GM12872 (cell line): ENCODE measurements at regions not wholly inside any gene's neighbourhood (a gene's known extent, or its start where the extent isn't known, plus 50 kb on each side); places are given as distances from the start of the nearest gene placed in this dataset.

Experiments
- TF ChIP-seq, protein P1 (sequence below): IDR thresholded peaks from 3 replicates; pipeline ENCODE4 v1.5.1; 2011; ENCODE audit warnings: low read depth, mild to moderate bottlenecking, low read length, moderate library complexity; ENCODE audit not compliant: insufficient read depth

DNA sequence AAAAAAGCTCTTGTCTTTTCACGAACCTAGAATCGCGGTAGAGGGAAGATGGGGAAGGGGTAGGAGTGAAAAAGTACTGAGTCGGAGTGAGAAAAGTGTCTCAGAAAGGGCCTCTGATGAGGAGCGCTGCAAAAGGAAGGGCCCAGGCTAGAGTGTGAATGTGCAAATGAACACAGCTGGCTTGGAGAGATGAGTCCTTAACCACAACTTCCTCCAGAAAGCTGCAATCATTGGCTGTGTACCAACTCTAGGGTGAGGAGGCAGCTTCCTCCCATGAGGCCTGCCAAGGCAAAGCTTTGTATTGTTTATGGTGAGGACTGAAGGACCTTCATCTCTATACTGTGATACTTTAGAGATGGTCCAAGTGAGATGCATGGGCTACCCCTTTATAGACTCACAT, 566.9 kb upstream of the ANO5 start:
- TF ChIP-seq, protein P1, sequence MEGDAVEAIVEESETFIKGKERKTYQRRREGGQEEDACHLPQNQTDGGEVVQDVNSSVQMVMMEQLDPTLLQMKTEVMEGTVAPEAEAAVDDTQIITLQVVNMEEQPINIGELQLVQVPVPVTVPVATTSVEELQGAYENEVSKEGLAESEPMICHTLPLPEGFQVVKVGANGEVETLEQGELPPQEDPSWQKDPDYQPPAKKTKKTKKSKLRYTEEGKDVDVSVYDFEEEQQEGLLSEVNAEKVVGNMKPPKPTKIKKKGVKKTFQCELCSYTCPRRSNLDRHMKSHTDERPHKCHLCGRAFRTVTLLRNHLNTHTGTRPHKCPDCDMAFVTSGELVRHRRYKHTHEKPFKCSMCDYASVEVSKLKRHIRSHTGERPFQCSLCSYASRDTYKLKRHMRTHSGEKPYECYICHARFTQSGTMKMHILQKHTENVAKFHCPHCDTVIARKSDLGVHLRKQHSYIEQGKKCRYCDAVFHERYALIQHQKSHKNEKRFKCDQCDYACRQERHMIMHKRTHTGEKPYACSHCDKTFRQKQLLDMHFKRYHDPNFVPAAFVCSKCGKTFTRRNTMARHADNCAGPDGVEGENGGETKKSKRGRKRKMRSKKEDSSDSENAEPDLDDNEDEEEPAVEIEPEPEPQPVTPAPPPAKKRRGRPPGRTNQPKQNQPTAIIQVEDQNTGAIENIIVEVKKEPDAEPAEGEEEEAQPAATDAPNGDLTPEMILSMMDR: no peak

DNA sequence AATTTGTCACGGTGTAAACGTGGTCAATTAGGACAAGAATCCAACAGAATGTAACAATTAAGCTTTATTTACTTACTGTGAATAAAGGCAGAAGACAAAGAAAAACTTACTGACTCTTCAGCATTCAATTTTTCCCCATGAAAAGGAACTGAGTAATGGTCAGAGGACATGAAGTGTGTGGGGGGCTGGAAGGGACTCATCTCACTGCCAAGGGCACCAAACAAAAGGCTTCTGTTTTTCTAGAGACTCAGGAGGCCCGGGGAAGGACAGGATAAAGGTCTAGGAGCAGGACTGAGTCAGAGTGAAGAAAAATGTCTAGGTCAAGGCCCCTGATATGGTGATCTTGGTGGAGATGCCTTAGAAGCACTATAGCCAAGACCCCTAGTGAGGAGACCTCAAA, 564.2 kb upstream of the ANO5 start:
- TF ChIP-seq, protein P1: no peak

DNA sequence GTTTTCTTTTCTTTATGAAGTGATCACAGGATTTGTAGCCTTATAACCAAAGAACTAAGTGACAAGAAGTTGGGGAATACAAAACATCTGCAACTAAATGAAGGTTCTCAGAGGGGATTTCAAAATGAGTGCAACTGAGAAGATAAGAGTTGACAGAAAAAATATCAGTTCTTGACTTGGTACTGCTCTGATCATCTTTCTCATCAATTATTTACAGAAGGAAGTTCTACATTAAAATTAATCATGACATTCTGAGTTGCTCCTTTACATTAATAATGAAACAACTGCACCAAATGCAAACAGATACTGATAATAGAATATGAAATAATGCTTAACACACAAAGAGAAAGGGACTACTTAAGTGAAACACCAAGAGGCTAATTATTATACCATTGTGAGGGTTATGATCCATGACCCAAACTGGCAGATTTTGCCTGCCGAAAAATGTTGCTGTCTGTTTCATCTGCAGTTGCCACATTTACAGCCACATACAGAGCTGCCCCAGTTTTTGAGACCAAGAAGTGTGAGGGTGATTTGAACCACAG, 561.9 kb upstream of the ANO5 start:
- TF ChIP-seq, protein P1: no peak

DNA sequence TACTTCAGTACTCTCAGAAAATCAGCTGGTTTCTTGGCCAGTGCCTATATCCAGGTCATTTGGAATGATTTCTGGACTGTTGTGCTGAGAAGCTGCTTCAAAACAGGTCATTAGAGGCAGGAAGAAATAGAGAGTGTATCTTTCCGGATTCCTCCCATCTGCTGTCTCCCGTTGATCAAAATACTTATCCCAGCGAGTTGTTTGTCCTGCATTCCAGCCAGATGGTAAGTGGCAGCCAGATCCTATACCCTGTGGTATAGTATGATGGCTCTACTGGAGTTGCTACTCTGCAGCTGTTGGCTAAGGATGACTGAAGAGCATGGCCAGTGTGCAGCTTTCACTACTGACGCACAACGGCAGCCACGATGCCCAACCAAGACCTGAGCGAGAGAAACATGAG, 560.9 kb upstream of the ANO5 start:
- TF ChIP-seq, protein P1: no peak

DNA sequence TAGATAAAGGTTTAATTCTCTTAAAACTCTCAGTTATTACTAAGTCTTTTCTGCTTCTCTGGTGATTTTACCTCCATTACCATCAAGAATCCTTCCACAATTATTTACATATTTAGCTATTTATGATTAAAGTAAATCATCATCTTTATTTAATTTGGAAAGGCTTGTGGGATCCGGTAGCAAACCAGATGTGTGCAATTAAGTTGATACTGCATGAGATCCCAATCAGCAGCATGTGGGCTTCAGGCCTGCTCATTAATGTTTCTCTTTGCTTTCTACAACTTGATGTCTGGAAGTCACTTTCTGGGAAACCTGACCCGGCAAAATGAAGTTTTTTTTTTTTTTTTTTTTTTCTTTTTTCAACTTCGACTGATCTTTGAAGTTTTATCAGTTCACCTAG, 558.4 kb upstream of the ANO5 start:
- TF ChIP-seq, protein P1: no peak

DNA sequence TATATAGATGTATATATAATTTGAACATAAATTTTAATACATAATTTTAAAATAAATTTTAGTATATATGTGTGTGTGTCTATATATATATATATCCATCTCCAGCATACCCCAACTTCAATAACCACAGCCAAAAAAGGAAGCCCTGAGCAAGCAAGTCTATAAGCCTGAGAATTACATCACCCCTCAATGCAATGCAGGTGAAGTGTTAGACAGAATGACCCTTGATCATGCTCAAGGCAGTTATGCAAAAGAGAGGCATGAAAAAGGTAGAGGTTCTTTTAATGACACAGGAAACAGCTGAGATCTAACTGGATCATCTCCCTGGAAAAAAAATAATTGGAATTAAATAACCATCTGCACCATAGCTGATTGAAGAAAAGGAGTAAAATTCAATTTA, 557.9 kb upstream of the ANO5 start:
- TF ChIP-seq, protein P1: no peak

DNA sequence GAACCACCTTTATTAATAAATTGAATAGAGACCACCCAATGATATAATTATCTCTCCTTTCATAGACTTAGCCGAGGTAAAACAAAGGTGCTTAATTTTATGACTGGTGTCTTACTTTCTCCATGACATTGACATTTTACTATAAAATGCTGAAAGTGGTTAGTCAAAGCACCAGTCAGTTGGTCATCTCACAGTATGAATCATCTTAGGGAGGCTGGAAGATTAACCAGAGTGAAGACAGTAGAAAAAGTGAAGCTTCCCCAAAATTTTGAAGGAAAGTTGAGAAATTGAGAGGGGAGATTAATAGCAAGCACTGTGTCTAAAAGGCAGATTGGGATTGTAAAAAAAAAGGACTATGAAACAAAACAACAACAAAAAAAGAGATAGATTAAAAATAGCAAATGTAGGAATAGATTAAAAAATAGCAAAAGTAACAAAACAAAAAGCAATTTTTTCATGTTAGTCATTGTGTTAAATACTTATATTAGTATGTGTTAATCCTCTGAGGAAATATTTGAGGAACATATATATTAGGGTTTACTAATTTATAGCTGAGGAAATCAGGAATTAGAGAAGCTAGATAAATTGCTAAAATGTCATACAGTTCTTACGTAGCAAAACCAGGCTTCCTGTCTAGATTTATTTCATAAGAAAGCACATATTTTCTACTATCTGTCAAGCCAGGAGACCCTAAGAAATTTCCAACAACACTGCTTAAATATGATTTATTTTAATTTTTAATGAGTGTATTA, 557.3 kb upstream of the ANO5 start:
- TF ChIP-seq, protein P1: no peak
